Liver (tissue), 8 donors: ENCODE measurements at regions not wholly inside any gene's neighbourhood (a gene's known extent, or its start where the extent isn't known, plus 50 kb on each side); places are given as distances from the start of the nearest gene placed in this dataset.

Experiments used
- DNase-seq: peaks from one replicate; pipeline ENCODE4 v3.0.0-alpha.2; 2017; ENCODE audit warnings: low spot score
- H3K27ac ChIP-seq, 2 donors: one replicate each; pipeline ENCODE4 v1.7.0; 2013; ENCODE audit warnings: inconsistent platforms in 2 of 2, low read length in 2 of 2, control low read depth in 1 of 2, low read depth in 1 of 2, mild to moderate bottlenecking in 1 of 2
- H3K27me3 ChIP-seq, 4 donors: one replicate each; pipeline versions ENCODE4 v1.6.1 to v1.7.0; 2013; ENCODE audit warnings: low read length in 3 of 4, inconsistent platforms in 1 of 4, mild to moderate bottlenecking in 1 of 4, moderate library complexity in 1 of 4; ENCODE audit not compliant: control insufficient read depth in 4 of 4, insufficient read depth in 4 of 4
- H3K36me3 ChIP-seq, 4 donors: one replicate each; pipeline versions ENCODE4 v1.6.1 to v1.7.0; 2013; ENCODE audit warnings: low read length in 3 of 4, mild to moderate bottlenecking in 3 of 4, low read depth in 1 of 4, moderate library complexity in 1 of 4; ENCODE audit not compliant: control insufficient read depth in 4 of 4, insufficient read depth in 3 of 4
- H3K4me1 ChIP-seq, 4 donors: one replicate each; pipeline versions ENCODE4 v1.6.1 to v1.7.0; 2013; ENCODE audit warnings: low read length in 3 of 4, mild to moderate bottlenecking in 3 of 4, moderate library complexity in 1 of 4; ENCODE audit not compliant: control insufficient read depth in 4 of 4, insufficient read depth in 4 of 4
- H3K4me3 ChIP-seq, 3 donors: one replicate each; pipeline versions ENCODE4 v1.6.1 to v1.7.0; 2013; ENCODE audit warnings: low read length in 3 of 3, control low read depth in 1 of 3, low read depth in 1 of 3, mild to moderate bottlenecking in 1 of 3
- H3K9ac ChIP-seq, 2 donors: one replicate each; pipeline ENCODE4 v1.7.0; 2013; ENCODE audit warnings: low read length in 2 of 2, mild to moderate bottlenecking in 2 of 2, moderate library complexity in 2 of 2, control low read depth in 1 of 2, low read depth in 1 of 2
- H3K9me3 ChIP-seq, 4 donors: one replicate each; pipeline versions ENCODE4 v1.6.1 to v1.7.0; 2013; ENCODE audit warnings: low read length in 3 of 4; ENCODE audit not compliant: control insufficient read depth in 4 of 4
- EGR1 ChIP-seq, 2 donors: IDR thresholded peaks; 2 replicates each; pipeline ENCODE4 v1.6.1; 2016 to 2018; ENCODE audit warnings: antibody characterized with exemption in 2 of 2, low read depth in 2 of 2
- FOXA1 ChIP-seq: IDR thresholded peaks from 2 replicates; pipeline ENCODE4 v1.6.1; 2016; ENCODE audit warnings: antibody characterized with exemption
- FOXA2 ChIP-seq: IDR thresholded peaks from 2 replicates; pipeline ENCODE4 v1.6.1; 2016; ENCODE audit warnings: antibody characterized with exemption
- GABPA ChIP-seq, 2 donors: IDR thresholded peaks in 1 of 2; conservative IDR thresholded peaks in 1 of 2; 2 replicates each; pipeline ENCODE4 v1.6.1; 2016; ENCODE audit warnings: antibody characterized with exemption in 2 of 2, mild to moderate bottlenecking in 1 of 2, moderate library complexity in 1 of 2
- HNF4A ChIP-seq, 2 donors: conservative IDR thresholded peaks; 2 replicates each; pipeline ENCODE4 v1.6.1; 2016; ENCODE audit warnings: antibody characterized with exemption in 2 of 2, mild to moderate bottlenecking in 2 of 2
- HNF4G ChIP-seq: IDR thresholded peaks from 2 replicates; pipeline ENCODE4 v1.6.1; 2016; ENCODE audit warnings: antibody characterized with exemption
- JUND ChIP-seq, 2 donors: IDR thresholded peaks; 2 replicates each; pipeline ENCODE4 v1.6.1; 2016; ENCODE audit warnings: antibody characterized with exemption in 2 of 2
- NR2F2 ChIP-seq: IDR thresholded peaks from 2 replicates; pipeline ENCODE4 v1.6.1; 2016; ENCODE audit warnings: antibody characterized with exemption
- RAD21 ChIP-seq, 2 donors: IDR thresholded peaks; 2 replicates each; pipeline ENCODE4 v1.6.1; 2016; ENCODE audit warnings: antibody characterized with exemption in 2 of 2, mild to moderate bottlenecking in 2 of 2
- RXRA ChIP-seq, 2 donors: IDR thresholded peaks; 2 replicates each; pipeline ENCODE4 v1.6.1; 2017 to 2018; ENCODE audit warnings: antibody characterized with exemption in 2 of 2, mild to moderate bottlenecking in 1 of 2
- SP1 ChIP-seq: IDR thresholded peaks from 2 replicates; pipeline ENCODE4 v1.6.1; 2018; ENCODE audit warnings: antibody characterized with exemption, mild to moderate bottlenecking
- YY1 ChIP-seq: IDR thresholded peaks from 2 replicates; pipeline ENCODE4 v1.6.1; 2016; ENCODE audit warnings: antibody characterized with exemption, mild to moderate bottlenecking
- WGBS: extraction: QIAGEN DNeasy Blood & Tissue Kit; methylation state at CpG from one replicate; pipeline ENCODE4 v1.1.7; 2013; 5-methylcytosine and 5-hydroxymethylcytosine counted together
- TF ChIP-seq, protein P1 (sequence below): IDR thresholded peaks from 2 replicates; pipeline ENCODE4 v1.6.1; 2016; ENCODE audit warnings: antibody characterized with exemption, mild to moderate bottlenecking
- TF ChIP-seq, protein P2 (sequence below): IDR thresholded peaks from 2 replicates; pipeline ENCODE4 v1.6.1; 2016; ENCODE audit warnings: antibody characterized with exemption
- TF ChIP-seq, protein P3 (sequence below): IDR thresholded peaks from 2 replicates; pipeline ENCODE4 v1.6.1; 2016; ENCODE audit warnings: antibody characterized with exemption
- TF ChIP-seq, protein P4 (sequence below): IDR thresholded peaks from 2 replicates; pipeline ENCODE4 v1.6.1; 2016; ENCODE audit warnings: antibody characterized with exemption
- TF ChIP-seq, protein P5 (sequence below): fragments of 150-350 bp; IDR thresholded peaks from 2 replicates; pipeline ENCODE4 v1.5.1; 2017; ENCODE audit warnings: improper control_type of control experiment, low read depth, low read length; ENCODE audit not compliant: missing input control
- donor health status: healthy.
- donor health status: healthy.
- donor health status: healthy.
- donor health status: healthy.
- donor health status: healthy.

DNA sequence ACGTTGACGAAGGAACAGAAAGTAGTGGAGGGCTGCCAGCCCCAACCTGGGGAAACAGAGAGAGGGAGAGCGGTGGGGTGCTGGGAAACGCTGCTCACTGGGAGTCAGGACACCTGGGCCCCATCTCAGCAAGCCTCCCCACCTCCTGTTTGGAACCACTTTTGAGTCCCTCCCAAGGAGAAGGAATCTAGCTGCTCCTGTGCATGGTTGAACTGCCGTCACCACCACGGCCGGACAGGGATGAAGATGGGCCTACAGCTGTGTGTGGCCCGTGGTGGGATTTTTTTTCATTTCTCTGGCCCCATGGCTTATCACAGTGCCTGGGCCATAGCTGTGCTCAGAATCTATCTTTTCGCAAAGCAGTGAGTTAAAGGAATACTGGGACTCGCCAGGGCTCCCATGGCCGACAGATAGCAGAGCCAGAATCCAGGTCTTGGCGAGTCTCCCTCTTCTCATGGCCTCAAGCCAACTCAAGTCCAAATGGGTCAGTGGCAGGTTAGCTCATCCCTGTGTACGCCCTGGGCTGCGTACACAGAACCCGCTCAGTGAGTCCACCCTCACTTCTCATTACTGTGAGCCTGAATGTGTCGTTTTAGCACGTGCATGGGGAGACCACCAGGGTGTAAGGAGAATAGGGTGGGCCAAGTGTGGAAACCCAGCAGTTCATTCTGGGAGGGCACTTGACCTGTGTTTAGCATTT is 271.2 kb downstream of the FAM43A start:
- no peak for DNase-seq
- 72% methylated on average over 17 of the region's 17 CpGs for WGBS
- Histone ChIP-seq H3K9me3 (no peaks in the 10 kb centered on the region), H3K4me3 (no peak overlapping the region), H3K27me3 (no peaks in the 10 kb centered on the region), H3K27ac (no peak overlapping the region), H3K4me1 (peaks cover 0 to 6% (median 2%) of the 10 kb centered on the region in 4 donors), H3K9ac (no peak overlapping the region), H3K36me3 (no peaks in the 10 kb centered on the region)
- TF ChIP-seq NR2F2 (no peak), RAD21 (IDR thresholded peaks at IDR 0.05) (no peak), JUND (IDR thresholded peaks at IDR 0.05) (no peak), SP1 (no peak), FOXA1 (no peak)

DNA sequence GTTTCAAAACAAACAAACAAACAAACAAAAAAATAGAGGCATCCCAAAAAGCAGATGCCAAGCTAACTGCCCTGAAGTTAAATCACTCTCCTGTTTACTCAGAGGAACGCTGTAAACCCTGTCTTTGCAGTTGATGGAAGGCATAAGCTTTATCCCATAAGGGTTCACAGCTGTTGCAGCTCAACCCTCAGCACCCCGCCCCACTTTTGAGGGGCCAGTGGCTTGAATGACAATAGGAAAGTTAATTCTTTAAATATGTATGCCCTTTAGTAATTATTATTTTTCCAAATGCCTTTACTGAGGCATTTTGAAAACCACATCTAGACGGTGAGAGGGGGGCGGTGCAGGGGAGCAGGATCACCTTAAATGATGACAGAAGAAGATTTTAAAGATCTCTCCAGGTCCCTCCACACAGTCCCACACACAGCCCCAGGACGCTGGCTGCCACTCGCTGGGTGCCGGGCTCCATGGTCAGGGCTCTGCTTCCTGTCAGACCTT is 272.1 kb downstream of the FAM43A start:
- Histone ChIP-seq H3K27ac (no peak overlapping the region), H3K4me1 (peaks cover 0 to 6% (median 2%) of the 10 kb centered on the region in 4 donors), H3K36me3 (no peaks in the 10 kb centered on the region), H3K9ac (no peak overlapping the region), H3K4me3 (no peak overlapping the region), H3K9me3 (no peaks in the 10 kb centered on the region), H3K27me3 (no peaks in the 10 kb centered on the region)
- DNase-seq, result no peak
- no peak for TF ChIP-seq RXRA (IDR thresholded peaks at IDR 0.05)
- no peak for TF ChIP-seq RAD21 (IDR thresholded peaks at IDR 0.05)
- TF ChIP-seq, protein P1, sequence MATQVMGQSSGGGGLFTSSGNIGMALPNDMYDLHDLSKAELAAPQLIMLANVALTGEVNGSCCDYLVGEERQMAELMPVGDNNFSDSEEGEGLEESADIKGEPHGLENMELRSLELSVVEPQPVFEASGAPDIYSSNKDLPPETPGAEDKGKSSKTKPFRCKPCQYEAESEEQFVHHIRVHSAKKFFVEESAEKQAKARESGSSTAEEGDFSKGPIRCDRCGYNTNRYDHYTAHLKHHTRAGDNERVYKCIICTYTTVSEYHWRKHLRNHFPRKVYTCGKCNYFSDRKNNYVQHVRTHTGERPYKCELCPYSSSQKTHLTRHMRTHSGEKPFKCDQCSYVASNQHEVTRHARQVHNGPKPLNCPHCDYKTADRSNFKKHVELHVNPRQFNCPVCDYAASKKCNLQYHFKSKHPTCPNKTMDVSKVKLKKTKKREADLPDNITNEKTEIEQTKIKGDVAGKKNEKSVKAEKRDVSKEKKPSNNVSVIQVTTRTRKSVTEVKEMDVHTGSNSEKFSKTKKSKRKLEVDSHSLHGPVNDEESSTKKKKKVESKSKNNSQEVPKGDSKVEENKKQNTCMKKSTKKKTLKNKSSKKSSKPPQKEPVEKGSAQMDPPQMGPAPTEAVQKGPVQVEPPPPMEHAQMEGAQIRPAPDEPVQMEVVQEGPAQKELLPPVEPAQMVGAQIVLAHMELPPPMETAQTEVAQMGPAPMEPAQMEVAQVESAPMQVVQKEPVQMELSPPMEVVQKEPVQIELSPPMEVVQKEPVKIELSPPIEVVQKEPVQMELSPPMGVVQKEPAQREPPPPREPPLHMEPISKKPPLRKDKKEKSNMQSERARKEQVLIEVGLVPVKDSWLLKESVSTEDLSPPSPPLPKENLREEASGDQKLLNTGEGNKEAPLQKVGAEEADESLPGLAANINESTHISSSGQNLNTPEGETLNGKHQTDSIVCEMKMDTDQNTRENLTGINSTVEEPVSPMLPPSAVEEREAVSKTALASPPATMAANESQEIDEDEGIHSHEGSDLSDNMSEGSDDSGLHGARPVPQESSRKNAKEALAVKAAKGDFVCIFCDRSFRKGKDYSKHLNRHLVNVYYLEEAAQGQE, result no peak
- no peak for TF ChIP-seq FOXA1
- TF ChIP-seq HNF4G, result no peak
- TF ChIP-seq HNF4A (conservative IDR thresholded peaks at IDR 0.05), result no peak
- TF ChIP-seq JUND (IDR thresholded peaks at IDR 0.05), result no peak
- TF ChIP-seq, protein P2, sequence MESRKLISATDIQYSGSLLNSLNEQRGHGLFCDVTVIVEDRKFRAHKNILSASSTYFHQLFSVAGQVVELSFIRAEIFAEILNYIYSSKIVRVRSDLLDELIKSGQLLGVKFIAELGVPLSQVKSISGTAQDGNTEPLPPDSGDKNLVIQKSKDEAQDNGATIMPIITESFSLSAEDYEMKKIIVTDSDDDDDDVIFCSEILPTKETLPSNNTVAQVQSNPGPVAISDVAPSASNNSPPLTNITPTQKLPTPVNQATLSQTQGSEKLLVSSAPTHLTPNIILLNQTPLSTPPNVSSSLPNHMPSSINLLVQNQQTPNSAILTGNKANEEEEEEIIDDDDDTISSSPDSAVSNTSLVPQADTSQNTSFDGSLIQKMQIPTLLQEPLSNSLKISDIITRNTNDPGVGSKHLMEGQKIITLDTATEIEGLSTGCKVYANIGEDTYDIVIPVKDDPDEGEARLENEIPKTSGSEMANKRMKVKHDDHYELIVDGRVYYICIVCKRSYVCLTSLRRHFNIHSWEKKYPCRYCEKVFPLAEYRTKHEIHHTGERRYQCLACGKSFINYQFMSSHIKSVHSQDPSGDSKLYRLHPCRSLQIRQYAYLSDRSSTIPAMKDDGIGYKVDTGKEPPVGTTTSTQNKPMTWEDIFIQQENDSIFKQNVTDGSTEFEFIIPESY, result no peak
- no peak for TF ChIP-seq GABPA (IDR thresholded peaks at IDR 0.05 in 1 of 2, conservative IDR thresholded peaks at IDR 0.05 in 1 of 2)
- TF ChIP-seq, protein P3, sequence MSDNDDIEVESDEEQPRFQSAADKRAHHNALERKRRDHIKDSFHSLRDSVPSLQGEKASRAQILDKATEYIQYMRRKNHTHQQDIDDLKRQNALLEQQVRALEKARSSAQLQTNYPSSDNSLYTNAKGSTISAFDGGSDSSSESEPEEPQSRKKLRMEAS, result no peak
- TF ChIP-seq, protein P4, sequence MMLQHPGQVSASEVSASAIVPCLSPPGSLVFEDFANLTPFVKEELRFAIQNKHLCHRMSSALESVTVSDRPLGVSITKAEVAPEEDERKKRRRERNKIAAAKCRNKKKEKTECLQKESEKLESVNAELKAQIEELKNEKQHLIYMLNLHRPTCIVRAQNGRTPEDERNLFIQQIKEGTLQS, result no peak
- TF ChIP-seq FOXA2, result no peak
- TF ChIP-seq YY1, result no peak
- TF ChIP-seq, protein P5, sequence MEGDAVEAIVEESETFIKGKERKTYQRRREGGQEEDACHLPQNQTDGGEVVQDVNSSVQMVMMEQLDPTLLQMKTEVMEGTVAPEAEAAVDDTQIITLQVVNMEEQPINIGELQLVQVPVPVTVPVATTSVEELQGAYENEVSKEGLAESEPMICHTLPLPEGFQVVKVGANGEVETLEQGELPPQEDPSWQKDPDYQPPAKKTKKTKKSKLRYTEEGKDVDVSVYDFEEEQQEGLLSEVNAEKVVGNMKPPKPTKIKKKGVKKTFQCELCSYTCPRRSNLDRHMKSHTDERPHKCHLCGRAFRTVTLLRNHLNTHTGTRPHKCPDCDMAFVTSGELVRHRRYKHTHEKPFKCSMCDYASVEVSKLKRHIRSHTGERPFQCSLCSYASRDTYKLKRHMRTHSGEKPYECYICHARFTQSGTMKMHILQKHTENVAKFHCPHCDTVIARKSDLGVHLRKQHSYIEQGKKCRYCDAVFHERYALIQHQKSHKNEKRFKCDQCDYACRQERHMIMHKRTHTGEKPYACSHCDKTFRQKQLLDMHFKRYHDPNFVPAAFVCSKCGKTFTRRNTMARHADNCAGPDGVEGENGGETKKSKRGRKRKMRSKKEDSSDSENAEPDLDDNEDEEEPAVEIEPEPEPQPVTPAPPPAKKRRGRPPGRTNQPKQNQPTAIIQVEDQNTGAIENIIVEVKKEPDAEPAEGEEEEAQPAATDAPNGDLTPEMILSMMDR, result no peak
- TF ChIP-seq EGR1 (IDR thresholded peaks at IDR 0.05; ENCODE audit: low read depth in 2 of 2), result no peak
- no peak for TF ChIP-seq SP1
- 87% methylated on average over 7 of the region's 7 CpGs for WGBS
